ENCODE measurements at regions not wholly inside any gene's neighbourhood (a gene's known extent, or its start where the extent isn't known, plus 50 kb on each side); places are given as distances from the start of the nearest gene placed in this dataset.

DNA sequence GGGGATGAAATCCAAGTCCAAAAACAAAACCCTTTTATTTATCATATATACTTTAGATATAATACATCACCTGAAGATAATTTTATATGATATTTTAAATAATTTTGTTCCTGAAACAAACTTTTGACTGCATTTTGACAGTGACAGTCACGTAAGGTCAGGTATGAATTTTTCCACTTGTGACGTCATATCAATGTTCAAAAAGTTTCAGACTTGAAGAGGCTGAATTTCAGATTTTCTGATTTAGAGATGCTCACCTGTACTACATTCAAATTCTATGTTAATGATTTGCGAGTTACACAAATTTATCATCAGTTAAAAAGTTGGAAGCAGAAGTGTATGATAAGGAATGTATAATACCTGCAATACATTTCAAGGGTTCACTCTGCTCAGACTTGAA, 136.1 kb upstream of the EPHA6 start:
- no peaks in the 10 kb centered on the region for H3K9me3 ChIP-seq
- no peaks in the 10 kb centered on the region for H3K27me3 ChIP-seq
- no peak for TF ChIP-seq POLR2A (IDR thresholded peaks at IDR 0.05)
- TF ChIP-seq, protein P1, sequence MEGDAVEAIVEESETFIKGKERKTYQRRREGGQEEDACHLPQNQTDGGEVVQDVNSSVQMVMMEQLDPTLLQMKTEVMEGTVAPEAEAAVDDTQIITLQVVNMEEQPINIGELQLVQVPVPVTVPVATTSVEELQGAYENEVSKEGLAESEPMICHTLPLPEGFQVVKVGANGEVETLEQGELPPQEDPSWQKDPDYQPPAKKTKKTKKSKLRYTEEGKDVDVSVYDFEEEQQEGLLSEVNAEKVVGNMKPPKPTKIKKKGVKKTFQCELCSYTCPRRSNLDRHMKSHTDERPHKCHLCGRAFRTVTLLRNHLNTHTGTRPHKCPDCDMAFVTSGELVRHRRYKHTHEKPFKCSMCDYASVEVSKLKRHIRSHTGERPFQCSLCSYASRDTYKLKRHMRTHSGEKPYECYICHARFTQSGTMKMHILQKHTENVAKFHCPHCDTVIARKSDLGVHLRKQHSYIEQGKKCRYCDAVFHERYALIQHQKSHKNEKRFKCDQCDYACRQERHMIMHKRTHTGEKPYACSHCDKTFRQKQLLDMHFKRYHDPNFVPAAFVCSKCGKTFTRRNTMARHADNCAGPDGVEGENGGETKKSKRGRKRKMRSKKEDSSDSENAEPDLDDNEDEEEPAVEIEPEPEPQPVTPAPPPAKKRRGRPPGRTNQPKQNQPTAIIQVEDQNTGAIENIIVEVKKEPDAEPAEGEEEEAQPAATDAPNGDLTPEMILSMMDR (IDR thresholded peaks at IDR 0.05): no peak
- no peak for DNase-seq
- no peak overlapping the region for H3K27ac ChIP-seq
- no peaks in the 10 kb centered on the region for H3K36me3 ChIP-seq
- no peak overlapping the region for H3K4me3 ChIP-seq (replicated peaks in 1 of 3)
- intact Hi-C loops (cut with DNase I): no loop called here
- no peaks in the 10 kb centered on the region for H3K4me1 ChIP-seq
- 95 to 99% methylated on average over 3 of the region's 3 CpGs for WGBS, 2 donors

DNA sequence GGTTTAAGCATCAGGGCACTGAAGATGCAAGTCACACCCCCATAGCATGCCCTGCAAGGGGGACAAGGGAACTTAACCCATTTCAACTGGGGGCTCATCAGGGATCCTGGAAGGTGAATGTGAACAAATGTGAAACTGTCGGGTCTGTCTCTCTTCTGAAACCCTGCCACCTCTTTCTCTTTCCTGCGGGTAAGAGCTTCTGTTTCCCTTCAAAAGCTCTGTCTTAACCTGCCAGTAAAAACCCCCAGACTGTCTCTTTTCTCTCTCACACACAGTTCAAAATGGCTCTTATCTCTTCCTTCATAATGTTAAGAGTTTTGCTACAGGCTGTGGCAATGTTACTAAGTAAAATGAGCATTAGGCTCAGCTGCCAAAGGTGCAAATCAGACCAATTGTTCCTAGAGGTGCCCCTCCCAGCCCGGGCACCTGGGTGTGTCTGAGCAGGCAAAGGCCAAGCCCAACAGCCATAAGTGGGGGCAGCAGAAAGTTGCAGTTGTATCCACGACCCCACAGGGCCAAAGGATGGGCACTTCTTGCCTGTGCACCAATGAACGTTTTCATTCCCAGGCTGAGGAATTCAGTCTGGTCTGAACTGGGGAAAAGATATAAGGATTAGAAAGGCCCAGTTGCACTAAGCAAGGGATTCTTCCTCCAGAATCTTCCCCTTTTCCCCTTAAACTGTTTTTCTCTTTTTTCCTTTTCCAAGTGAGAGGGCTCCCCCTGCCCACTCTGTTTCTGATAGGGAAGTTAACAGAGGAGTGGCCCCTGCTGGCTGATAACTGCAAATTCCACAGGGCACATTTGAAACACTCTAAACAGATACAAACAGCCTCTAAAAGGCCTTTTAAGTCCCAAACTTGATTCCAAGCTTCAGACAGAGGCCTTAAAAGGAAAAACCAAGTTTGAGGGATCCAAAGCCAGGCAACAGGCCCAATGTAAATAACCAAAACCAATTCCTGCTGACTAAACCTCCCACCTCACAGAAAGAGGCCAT, 113.8 kb upstream of the EPHA6 start:
- H3K36me3 ChIP-seq: no peaks in the 10 kb centered on the region
- WGBS, 2 donors: 69 to 74% methylated on average over 5 of the region's 5 CpGs
- H3K9me3 ChIP-seq: no peaks in the 10 kb centered on the region
- no peak overlapping the region for H3K27ac ChIP-seq
- H3K27me3 ChIP-seq: no peaks in the 10 kb centered on the region
- TF ChIP-seq, protein P1 (IDR thresholded peaks at IDR 0.05): no peak
- no peak for TF ChIP-seq POLR2A (IDR thresholded peaks at IDR 0.05)
- no peaks in the 10 kb centered on the region for H3K4me1 ChIP-seq
- DNase-seq: no peak
- intact Hi-C loops (cut with DNase I): no loop called here
- H3K4me3 ChIP-seq (replicated peaks in 1 of 3): no peak overlapping the region

DNA sequence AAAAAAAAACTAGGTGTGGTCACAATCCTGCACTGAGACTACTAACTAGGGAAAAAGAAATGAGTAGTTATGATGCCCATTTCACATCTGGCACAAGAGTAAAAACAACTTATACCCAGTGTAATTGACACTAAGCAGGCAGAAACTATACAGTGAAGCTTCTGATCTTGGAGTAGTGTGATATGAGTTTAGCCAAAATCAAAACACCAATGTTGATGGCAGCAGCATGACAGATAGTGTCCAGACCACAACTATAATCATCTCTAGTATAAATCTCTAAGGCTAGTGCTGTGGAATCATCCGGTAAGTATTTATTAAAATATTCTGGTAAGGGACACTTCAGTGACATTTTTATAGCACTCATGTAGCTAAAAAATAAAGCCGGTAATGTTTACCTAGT, 108.5 kb upstream of the EPHA6 start:
- Histone ChIP-seq H3K36me3 (no peaks in the 10 kb centered on the region), H3K4me1 (no peaks in the 10 kb centered on the region), H3K9me3 (no peaks in the 10 kb centered on the region), H3K27ac (no peak overlapping the region), H3K27me3 (no peaks in the 10 kb centered on the region), H3K4me3 (replicated peaks in 1 of 3) (no peak overlapping the region)
- DNase-seq: no peak
- intact Hi-C loops (cut with DNase I): no loop called here
- TF ChIP-seq, protein P1 (IDR thresholded peaks at IDR 0.05): no peak
- TF ChIP-seq POLR2A (IDR thresholded peaks at IDR 0.05): no peak
- WGBS, 2 donors: 88 to 93% methylated on average over 2 of the region's 2 CpGs

DNA sequence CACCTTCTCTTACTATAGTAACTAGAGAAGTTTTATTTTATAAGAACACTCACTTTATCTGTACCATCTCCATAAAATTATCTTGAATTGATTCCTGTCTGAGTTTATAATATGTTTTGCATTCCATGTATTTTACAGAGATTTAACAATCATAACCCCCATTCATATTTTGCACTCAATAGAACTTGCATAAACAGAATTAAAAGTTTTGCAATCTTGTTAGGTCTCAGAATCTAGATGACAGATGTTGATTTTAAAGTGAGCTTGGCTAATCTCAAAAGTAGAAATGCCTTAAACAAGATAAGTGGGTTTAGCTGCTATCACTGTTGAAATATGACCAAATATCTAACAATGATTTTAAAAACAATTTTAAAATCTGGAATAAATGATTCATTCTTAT, 107.9 kb upstream of the EPHA6 start:
- TF ChIP-seq, protein P1 (IDR thresholded peaks at IDR 0.05): no peak
- no peak for TF ChIP-seq POLR2A (IDR thresholded peaks at IDR 0.05)
- no peaks in the 10 kb centered on the region for H3K36me3 ChIP-seq
- no peak overlapping the region for H3K4me3 ChIP-seq (replicated peaks in 1 of 3)
- no peaks in the 10 kb centered on the region for H3K4me1 ChIP-seq
- H3K9me3 ChIP-seq: no peaks in the 10 kb centered on the region
- no peak for DNase-seq
- intact Hi-C loops (cut with DNase I): no loop called here
- no peak overlapping the region for H3K27ac ChIP-seq
- H3K27me3 ChIP-seq: no peaks in the 10 kb centered on the region

DNA sequence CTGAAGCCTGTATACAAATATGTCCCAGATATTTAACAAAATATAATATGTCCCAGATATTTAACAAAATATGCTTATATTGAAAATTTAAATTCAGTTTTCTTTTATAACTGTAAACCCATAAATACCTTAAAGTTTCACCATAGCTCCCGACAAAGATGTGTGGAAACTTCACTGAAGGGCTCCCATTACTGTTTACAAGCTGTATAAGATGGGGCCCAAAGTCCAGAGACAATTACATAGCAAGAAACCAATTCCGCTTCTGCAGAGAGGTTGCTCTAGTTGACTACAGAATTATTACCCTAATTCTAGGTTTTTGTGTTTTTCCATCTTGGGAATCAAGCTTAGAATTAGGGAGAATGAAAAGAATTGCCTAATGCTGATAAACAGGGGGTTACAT, 102.6 kb upstream of the EPHA6 start:
- TF ChIP-seq, protein P1 (IDR thresholded peaks at IDR 0.05): no peak
- TF ChIP-seq POLR2A (IDR thresholded peaks at IDR 0.05): no peak
- 83 to 85% methylated on average over 2 of the region's 2 CpGs for WGBS, 2 donors
- Histone ChIP-seq H3K4me1 (no peaks in the 10 kb centered on the region), H3K4me3 (replicated peaks in 1 of 3) (no peak overlapping the region), H3K9me3 (no peaks in the 10 kb centered on the region), H3K36me3 (no peaks in the 10 kb centered on the region), H3K27ac (no peak overlapping the region), H3K27me3 (no peaks in the 10 kb centered on the region)
- intact Hi-C loops (cut with DNase I): no loop called here
- DNase-seq: no peak

Measured in thyroid gland (tissue), 4 donors.